ENCODE measurements at regions not wholly inside any gene's neighbourhood (a gene's known extent, or its start where the extent isn't known, plus 50 kb on each side); places are given as distances from the start of the nearest gene placed in this dataset.

DNA sequence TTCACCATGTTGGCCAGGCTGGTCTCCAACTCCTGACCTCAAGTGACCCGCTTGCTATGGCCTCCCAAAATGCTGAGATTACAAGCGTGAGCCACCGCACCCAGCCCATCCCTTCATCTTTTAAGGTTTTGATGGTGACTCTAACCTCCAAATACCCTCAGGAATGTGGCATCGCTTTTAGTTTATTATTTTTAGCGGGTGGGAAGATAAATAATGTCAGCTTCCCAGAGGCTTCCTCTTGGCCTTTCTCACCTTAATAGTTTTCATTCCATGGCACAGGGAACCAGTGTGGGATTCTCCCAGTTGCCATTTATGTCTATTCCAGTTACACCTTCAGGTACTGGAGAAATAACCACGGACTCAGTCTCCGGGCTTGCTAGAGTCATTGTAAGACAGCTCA lies 92.1 kb upstream of the LRRN2 start:
- TF ChIP-seq POLR2A (IDR thresholded peaks at IDR 0.05) (no peak), EP300 (IDR thresholded peaks at IDR 0.05) (no peak)
- TF ChIP-seq, protein P1, sequence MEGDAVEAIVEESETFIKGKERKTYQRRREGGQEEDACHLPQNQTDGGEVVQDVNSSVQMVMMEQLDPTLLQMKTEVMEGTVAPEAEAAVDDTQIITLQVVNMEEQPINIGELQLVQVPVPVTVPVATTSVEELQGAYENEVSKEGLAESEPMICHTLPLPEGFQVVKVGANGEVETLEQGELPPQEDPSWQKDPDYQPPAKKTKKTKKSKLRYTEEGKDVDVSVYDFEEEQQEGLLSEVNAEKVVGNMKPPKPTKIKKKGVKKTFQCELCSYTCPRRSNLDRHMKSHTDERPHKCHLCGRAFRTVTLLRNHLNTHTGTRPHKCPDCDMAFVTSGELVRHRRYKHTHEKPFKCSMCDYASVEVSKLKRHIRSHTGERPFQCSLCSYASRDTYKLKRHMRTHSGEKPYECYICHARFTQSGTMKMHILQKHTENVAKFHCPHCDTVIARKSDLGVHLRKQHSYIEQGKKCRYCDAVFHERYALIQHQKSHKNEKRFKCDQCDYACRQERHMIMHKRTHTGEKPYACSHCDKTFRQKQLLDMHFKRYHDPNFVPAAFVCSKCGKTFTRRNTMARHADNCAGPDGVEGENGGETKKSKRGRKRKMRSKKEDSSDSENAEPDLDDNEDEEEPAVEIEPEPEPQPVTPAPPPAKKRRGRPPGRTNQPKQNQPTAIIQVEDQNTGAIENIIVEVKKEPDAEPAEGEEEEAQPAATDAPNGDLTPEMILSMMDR (IDR thresholded peaks at IDR 0.05): no peak

Data from ovary (tissue), 3 donors.